GM12872 (cell line): ENCODE measurements at regions not wholly inside any gene's neighbourhood (a gene's known extent, or its start where the extent isn't known, plus 50 kb on each side); places are given as distances from the start of the nearest gene placed in this dataset.

Experiments used
- TF ChIP-seq, protein P1 (sequence below): IDR thresholded peaks from 3 replicates; pipeline ENCODE4 v1.5.1; 2011; ENCODE audit warnings: low read depth, mild to moderate bottlenecking, low read length, moderate library complexity; ENCODE audit not compliant: insufficient read depth

DNA sequence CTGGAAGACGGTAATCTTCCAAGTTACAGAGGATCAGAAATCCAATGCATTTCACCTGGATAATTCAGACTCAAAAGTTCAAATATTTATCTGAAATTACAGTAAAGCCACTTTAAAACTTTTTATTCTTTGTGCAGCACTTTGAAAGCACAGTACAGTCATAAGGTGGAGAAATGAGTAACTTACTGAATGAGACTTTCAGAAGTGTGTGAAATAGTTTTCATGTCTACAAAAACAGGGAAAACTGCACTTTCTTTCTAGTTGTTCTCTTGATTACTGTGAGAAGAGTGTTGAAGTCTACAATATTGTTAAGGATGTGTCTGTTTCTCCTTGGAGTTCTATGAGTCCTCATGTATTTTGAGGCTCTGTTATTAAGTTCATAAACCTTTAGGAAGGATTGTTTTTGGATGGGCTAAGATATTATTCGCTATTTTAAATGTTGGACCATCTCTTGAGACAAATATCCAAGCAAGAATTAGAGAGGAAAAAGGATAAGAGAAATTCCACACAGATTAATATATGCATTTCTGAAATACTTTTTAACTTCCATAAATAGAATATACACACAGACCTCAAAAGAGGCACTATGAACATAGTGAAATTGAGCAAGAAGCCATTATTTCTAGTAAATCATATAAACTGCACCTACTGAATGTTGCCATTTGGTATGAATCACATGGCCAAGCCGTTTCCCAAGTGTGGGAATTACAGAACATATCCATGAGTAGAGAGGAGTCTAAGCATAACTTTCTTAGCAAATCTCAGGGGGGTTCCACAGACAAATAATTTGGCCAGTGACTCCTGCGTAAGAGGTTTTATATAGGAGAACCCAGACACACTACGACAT, 83.6 kb upstream of the PLEKHM1 start:
- TF ChIP-seq, protein P1, sequence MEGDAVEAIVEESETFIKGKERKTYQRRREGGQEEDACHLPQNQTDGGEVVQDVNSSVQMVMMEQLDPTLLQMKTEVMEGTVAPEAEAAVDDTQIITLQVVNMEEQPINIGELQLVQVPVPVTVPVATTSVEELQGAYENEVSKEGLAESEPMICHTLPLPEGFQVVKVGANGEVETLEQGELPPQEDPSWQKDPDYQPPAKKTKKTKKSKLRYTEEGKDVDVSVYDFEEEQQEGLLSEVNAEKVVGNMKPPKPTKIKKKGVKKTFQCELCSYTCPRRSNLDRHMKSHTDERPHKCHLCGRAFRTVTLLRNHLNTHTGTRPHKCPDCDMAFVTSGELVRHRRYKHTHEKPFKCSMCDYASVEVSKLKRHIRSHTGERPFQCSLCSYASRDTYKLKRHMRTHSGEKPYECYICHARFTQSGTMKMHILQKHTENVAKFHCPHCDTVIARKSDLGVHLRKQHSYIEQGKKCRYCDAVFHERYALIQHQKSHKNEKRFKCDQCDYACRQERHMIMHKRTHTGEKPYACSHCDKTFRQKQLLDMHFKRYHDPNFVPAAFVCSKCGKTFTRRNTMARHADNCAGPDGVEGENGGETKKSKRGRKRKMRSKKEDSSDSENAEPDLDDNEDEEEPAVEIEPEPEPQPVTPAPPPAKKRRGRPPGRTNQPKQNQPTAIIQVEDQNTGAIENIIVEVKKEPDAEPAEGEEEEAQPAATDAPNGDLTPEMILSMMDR, result no peak

DNA sequence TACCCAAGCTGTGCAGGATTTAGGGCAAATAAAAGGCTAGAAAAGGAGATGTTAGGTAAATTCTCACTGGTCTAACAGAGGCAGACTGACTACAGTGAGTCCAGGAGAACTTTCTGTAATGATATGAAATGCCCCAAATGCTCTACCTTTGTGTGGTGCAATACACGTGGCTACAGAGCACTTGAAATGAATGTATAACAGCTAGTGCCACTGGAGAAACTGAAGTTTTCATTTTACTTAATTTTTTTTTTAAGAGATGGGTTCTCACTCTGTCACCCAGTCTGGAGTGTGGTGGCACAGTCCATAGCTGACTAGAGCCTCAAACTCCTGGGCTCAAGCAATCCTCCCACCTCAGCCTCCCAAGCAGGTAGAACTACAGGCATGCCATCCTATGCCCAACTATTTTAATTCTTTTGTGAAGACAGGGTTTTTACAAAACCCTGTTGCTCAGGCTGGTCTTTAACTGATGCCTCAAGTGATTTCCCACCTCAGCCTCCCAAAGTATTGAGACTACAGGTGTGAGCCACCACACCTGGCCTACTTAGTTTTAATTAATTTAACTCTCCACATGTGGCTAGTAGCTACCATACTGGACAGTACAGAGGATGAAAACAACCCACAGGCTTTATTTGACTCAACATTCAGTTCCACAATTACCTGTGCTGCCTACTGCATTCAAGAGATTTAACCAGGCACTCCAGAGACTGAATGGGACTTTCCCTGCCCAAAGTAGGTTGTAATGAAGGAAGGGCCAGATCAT, 84.8 kb upstream of the PLEKHM1 start:
- TF ChIP-seq, protein P1, result no peak

DNA sequence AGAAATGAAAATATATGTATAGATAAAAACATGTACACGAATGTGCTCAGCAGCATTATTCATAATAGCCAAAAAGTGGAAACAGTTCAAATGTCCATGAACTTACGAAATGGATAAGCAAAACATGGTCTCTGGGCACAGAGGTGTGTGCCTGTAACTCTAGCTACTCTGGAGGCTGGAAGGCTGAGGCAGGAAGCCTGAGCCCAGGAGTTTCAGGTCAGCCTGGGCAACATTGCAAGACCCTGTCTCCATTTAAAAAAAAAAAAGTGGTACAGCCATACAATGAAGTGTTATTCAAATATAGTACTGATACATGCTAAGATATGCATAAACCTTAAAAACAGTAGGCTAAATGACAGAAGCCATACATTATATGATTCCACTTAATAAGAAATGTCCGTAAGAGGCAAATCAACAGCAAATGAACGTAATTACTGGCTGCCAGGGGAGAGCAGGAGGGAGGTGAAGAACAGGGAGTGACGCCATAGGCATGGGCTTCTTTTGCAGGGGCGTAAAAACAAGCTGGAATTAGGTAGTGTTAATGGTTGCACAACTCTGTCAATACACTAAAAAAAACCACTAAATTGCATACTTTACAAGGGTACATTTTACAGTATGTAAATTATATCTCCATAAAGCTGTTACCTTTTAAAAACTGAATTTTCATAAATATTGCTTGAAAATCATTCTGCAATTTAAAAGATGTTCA, 87.2 kb upstream of the PLEKHM1 start:
- TF ChIP-seq, protein P1, result no peak

DNA sequence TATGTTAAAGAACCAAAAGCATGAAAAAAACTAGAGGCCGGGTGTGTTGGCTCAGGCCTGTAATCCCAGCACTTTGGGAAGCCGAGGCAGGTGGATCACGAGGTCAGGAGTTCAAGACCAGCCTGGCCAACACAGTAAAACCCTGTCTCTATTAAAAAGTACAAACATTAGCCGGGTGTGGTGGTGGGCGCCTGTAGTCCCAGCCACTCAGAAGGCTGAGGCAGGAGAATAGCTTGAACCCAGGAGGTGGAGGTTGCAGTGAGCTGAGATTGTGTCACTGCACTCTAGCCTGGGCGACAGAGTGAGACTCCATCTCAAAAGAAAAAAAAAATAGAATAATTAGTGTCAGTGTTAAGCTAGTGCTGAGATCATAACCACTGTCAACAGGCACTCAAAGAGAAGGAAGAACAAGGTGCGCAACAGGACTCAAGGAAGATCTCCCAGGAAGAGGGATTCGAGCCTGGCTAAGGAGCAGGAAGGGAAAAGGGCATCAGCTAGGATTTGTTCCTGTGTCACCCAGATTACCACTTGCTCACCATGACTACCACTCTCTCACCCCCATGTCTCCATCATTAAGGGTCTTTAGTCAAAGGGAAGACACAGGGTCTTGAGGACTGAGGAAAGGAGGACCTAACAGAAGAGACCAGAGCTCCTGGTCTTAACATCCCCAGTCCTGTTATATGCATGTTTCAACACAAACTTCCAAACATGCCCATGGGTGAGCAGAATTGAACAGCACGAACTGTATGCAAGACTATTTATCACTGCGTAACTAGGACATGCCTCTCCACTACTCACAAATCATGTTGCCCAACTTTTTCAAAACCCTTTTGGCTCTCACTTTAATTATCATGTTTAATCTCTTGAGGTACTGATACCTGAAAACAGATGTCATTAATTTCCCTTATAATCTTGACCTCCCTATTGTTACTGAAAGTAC, 88.3 kb upstream of the PLEKHM1 start:
- TF ChIP-seq, protein P1, result no peak

DNA sequence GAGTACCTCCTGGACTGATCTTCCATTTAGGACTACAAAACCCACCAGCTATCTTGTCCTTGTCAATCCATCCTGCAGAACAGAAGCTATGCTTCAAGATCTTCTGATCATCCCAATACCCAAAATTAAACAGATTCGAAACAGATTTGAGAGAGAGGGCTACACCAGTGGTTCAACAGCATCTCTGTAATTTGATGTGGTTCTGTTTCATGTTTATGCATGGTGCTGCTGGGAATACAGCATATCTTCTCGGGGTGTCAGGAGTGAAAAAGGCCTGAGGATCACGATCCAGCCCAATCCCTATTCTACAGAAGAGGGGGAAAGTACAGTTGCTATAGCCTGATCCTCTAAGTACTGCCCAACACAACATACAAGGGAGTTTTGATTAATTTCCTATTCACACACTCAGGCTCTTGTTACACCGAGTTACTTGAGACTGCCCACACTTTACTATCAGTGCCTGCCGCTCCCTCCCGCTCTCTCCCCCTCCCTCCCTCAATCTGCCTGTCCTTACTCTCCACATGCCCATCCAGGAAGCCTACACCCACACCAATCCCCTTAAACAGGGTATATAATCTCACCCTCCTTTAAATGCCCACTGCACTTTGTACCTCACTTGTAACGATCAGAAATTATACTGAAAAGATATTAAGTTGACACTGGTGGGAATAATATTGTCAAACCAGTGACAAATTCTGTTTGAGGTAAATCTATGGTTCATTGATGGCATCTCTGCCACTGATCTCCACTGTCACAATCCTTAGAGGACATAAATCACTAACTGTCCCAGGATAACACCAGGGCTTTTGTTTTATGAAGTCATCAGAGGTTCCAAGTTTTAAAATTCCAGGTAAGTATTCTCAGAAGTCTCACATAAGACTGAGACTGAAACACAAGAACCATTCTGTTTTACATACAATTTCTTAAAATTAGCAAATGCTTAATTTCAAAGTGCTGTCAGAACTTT, 89.3 kb upstream of the PLEKHM1 start:
- TF ChIP-seq, protein P1, result no peak

DNA sequence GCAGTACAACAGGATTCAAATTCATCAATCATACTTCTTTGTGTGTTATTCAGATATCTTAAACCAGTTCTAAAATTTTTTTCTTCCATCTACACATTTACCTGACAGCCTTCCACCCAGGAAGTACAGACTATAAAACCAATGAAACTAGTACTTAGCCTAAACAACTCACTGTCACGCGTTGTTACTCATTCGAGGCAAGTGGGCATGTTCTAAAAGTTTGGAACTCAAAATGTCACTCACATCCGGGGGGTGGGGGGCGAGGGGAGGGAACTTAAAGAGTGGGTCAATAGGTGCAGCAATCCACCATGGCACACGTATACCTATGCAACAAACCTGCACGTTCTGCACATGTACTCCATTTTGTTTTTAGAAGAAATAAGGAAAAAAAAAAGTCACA, 90.4 kb upstream of the PLEKHM1 start:
- TF ChIP-seq, protein P1, result no peak
